GM12864 (cell line): ENCODE measurements at regions not wholly inside any gene's neighbourhood (a gene's known extent, or its start where the extent isn't known, plus 50 kb on each side); places are given as distances from the start of the nearest gene placed in this dataset.

Experiments used
- DNase-seq: peaks from one replicate; pipeline ENCODE4 v3.0.0-alpha.2; 2011; ENCODE audit warnings: low read depth
- H3K4me3 ChIP-seq: 2 replicates; pipeline ENCODE4 v1.5.1; 2011; ENCODE audit warnings: mild to moderate bottlenecking, low read depth, low read length, control low read depth
- CTCF ChIP-seq: IDR thresholded peaks from 2 replicates; pipeline ENCODE4 v1.5.1; 2011; ENCODE audit warnings: low read depth, mild to moderate bottlenecking, moderate library complexity, low read length, control low read depth, inconsistent platforms; ENCODE audit errors: missing control alignments

DNA sequence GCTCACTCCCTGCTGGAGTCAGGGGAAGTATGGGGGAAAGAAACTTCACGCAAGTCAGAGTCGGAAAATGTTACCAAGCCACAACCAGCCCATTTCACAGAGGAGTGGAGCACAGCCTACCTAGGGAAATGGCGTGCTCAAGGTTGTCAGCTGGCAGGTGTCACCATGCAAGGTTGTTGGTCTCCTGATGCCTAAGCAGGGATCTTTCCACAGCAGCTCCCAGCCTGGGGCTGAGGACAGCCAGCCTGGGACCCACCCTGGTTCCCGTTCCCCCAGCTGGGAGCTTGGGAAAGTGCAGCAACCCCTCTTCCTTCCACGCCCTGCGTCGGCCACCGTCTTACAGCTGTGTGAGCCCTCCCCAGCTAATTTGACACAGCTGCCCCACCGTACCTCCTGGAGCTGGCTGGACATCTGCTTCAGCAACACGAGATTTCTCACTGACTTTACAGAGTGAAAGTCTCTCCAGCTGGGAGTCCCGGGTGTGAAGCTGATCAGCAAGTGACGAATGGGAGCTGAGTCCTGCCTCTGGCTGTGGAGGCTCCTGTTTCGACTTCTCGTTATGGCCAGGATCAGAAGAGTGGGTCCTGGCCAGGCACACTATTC, 224.6 kb upstream of the RAB4A start:
- DNase-seq, result no peak
- no peak for TF ChIP-seq CTCF
- no peak overlapping the region for H3K4me3 ChIP-seq

GRCh38 chr1:229047161-229047839, 223.6 kb upstream of the RAB4A start:
- DNase-seq, result no peak
- no peak overlapping the region for H3K4me3 ChIP-seq
- TF ChIP-seq CTCF, result no peak

GRCh38 chr1:229047840-229048620, 222.9 kb upstream of the RAB4A start:
- no peak overlapping the region for H3K4me3 ChIP-seq
- TF ChIP-seq CTCF, result no peak
- DNase-seq, result no peak

DNA sequence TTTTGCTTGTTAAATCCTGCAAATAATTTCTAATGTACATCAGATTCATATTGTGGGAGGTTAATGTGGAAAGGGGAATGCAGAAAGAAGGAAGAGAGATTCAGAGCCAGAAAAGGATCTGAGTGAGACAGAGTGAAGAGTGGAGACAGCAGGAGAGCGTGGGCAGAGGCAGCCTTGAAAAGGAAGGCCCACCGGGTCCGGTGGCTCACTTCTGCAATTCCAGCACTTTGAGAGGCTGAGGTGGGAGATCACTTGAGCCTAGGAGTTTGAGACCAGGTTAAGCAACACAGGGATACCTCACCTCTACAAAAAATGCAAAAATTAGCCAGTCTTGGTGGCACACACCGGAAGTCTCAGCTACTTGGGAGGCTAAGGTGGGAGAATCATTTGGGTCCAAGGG, 222.0 kb upstream of the RAB4A start:
- DNase-seq, result no peak
- no peak overlapping the region for H3K4me3 ChIP-seq
- TF ChIP-seq CTCF, result no peak

- H3K4me3 ChIP-seq, result no peak overlapping the region
- no peak for DNase-seq
- TF ChIP-seq CTCF, result no peak
Observed at GRCh38 chr1:229056046-229056445, 214.9 kb upstream of the RAB4A start.

DNA sequence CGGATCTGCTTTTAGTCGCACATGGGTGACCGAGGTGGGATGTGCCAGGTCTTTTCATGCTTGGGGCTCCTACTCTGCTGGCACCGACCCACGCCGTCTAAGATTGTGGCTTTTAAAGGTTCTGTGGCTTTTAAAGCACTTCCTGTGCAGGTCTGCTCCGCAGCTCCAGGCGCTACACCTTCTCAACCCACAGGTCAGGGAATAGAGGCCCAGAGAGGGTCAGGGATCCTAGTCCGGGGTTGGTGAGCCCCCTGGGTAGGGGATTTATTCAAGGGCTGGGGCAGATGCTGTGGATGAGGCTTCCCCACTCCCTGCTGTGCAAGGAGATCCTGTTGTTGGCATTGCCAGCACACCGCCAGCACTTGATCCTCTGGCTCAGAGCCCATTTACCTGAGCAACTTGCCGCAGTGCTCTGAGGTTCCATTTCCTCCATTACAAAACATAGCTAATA, 212.8 kb upstream of the RAB4A start:
- DNase-seq, result no peak
- no peak overlapping the region for H3K4me3 ChIP-seq
- no peak for TF ChIP-seq CTCF
